SK-N-SH (cell line): ENCODE measurements at regions not wholly inside any gene's neighbourhood (a gene's known extent, or its start where the extent isn't known, plus 50 kb on each side); places are given as distances from the start of the nearest gene placed in this dataset.

ENCODE experiments used
- CTCF ChIA-PET: fragments of 300-600, 350-600 bp; formaldehyde crosslinking; extraction: SDS; loops from one replicate; lab custom pipeline; 2021; lab: Yijun Ruan, JAX
- POLR2A ChIA-PET: fragments of 350-600 bp; sonication (Branson Sonifier 250); formaldehyde crosslinking; extraction: SDS; loops from one replicate; lab custom pipeline; 2020; ENCODE audit warnings: antibody characterized with exemption, inconsistent platforms; lab: Yijun Ruan, JAX
- DNase-seq: peaks from one replicate; pipeline ENCODE4 v3.0.0; 2012
- H2AFZ ChIP-seq: fragments of 200-600 bp; sonication (generic); 2 replicates; pipeline ENCODE4 v1.8.1; 2016; ENCODE audit warnings: antibody characterized with exemption, mild to moderate bottlenecking, low read depth
- H3F3A ChIP-seq: fragments of 200-600 bp; sonication (generic); replicated peaks from 2 replicates; pipeline ENCODE3; 2016; ENCODE audit warnings: antibody characterized with exemption, mild to moderate bottlenecking; ENCODE audit not compliant: insufficient read depth
- H3K27ac ChIP-seq, 2 experiments: fragments of 200-500 bp in 1 of 2; fragments of 200-600 bp in 1 of 2; sonication (Bioruptor generic) in 1 of 2; sonication (generic), shearing (Covaris generic) in 1 of 2; 2 replicates each; pipeline versions ENCODE4 v1.5.1 to v1.6.1; 2014 to 2016; ENCODE audit warnings: low read depth in 2 of 2, inconsistent platforms in 1 of 2, low read length in 1 of 2, mild to moderate bottlenecking in 1 of 2, mixed read lengths in 1 of 2
- H3K27me3 ChIP-seq: fragments of 200-600 bp; sonication (generic), shearing (Covaris generic); 2 replicates; pipeline ENCODE4 v1.6.1; 2016; ENCODE audit warnings: mixed run types; ENCODE audit not compliant: insufficient read depth
- H3K36me3 ChIP-seq, 2 experiments: fragments of 200-500 bp in 1 of 2; fragments of 200-600 bp in 1 of 2; sonication (Bioruptor generic) in 1 of 2; sonication (generic) in 1 of 2; replicated peaks in 1 of 2; 2 replicates each; pipeline versions ENCODE3 to v1.5.1; 2014 to 2016; ENCODE audit warnings: low read length in 1 of 2, mild to moderate bottlenecking in 1 of 2; ENCODE audit not compliant: insufficient read depth in 2 of 2, control insufficient read depth in 1 of 2
- H3K4me1 ChIP-seq, 2 experiments: fragments of 200-500 bp in 1 of 2; fragments of 200-600 bp in 1 of 2; sonication (Bioruptor generic) in 1 of 2; sonication (generic), shearing (Covaris generic) in 1 of 2; 2 replicates each; pipeline versions ENCODE4 v1.5.1 to v1.6.1; 2014 to 2016; ENCODE audit warnings: low read depth in 1 of 2, low read length in 1 of 2, mixed run types in 1 of 2; ENCODE audit not compliant: insufficient read depth in 2 of 2, control insufficient read depth in 1 of 2
- H3K4me2 ChIP-seq: fragments of 200-600 bp; sonication (generic), shearing (Covaris generic); 2 replicates; pipeline ENCODE4 v1.6.1; 2017; ENCODE audit warnings: mixed run types
- H3K4me3 ChIP-seq, 2 experiments: fragments of 200-500 bp in 1 of 2; fragments of 200-600 bp in 1 of 2; sonication (Bioruptor generic) in 1 of 2; sonication (generic), shearing (Covaris generic) in 1 of 2; 2 replicates each; pipeline versions ENCODE4 v1.5.1 to v1.8.1; 2014 to 2016; ENCODE audit warnings: low read depth in 2 of 2, inconsistent platforms in 1 of 2, low read length in 1 of 2, mild to moderate bottlenecking in 1 of 2, mixed read lengths in 1 of 2, moderate library complexity in 1 of 2
- H3K79me2 ChIP-seq: fragments of 200-600 bp; sonication (generic); 2 replicates; pipeline ENCODE4 v1.8.1; 2017; ENCODE audit warnings: mild to moderate bottlenecking; ENCODE audit not compliant: insufficient read depth
- H3K9ac ChIP-seq: fragments of 200-600 bp; sonication (generic); 2 replicates; pipeline ENCODE4 v1.6.1; 2017; ENCODE audit warnings: mixed run types
- H3K9me2 ChIP-seq: fragments of 200-600 bp; sonication (generic); 2 replicates; pipeline ENCODE4 v1.6.1; 2017; ENCODE audit warnings: mixed run types
- H3K9me3 ChIP-seq: fragments of 200-600 bp; sonication (generic); 2 replicates; pipeline ENCODE4 v1.6.1; 2017; ENCODE audit warnings: mixed run types, mild to moderate bottlenecking, moderate library complexity
- H4K20me1 ChIP-seq: fragments of 200-600 bp; sonication (generic); 2 replicates; pipeline ENCODE4 v1.6.1; 2017; ENCODE audit warnings: mild to moderate bottlenecking, mixed run types; ENCODE audit not compliant: insufficient read depth
- EP300 ChIP-seq, 2 experiments: IDR thresholded peaks; 2 replicates each; pipeline versions ENCODE4 v1.4.0 to v1.6.1; 2012; ENCODE audit warnings: borderline replicate concordance in 1 of 2, low read depth in 1 of 2, low read length in 1 of 2
- EZH2phosphoT487 ChIP-seq: fragments of 200-600 bp; sonication (generic); IDR thresholded peaks from 2 replicates; pipeline ENCODE4 v1.6.1; 2017; ENCODE audit warnings: low read depth, mixed run types, mild to moderate bottlenecking, antibody characterized with exemption, moderate library complexity, borderline replicate concordance
- FOSL2 ChIP-seq: IDR thresholded peaks from 2 replicates; pipeline ENCODE4 v1.4.0; 2012; ENCODE audit warnings: low read depth, mild to moderate bottlenecking, moderate library complexity, borderline replicate concordance
- FOXM1 ChIP-seq: IDR thresholded peaks from 2 replicates; pipeline ENCODE4 v1.4.0; 2012; ENCODE audit warnings: low read depth, mild to moderate bottlenecking
- GABPA ChIP-seq: IDR thresholded peaks from 2 replicates; pipeline ENCODE4 v1.4.0; 2012; ENCODE audit warnings: low read depth, mild to moderate bottlenecking
- GATA2 ChIP-seq: sonication (generic); formaldehyde crosslinking; IDR thresholded peaks from 2 replicates; pipeline ENCODE4 v1.5.0; 2020; ENCODE audit warnings: mild to moderate bottlenecking, missing genetic modification reagents
- JUND ChIP-seq: IDR thresholded peaks from 2 replicates; pipeline ENCODE4 v1.4.0; 2012
- NRF1 ChIP-seq: IDR thresholded peaks from 2 replicates; pipeline ENCODE4 v1.6.1; 2012; ENCODE audit warnings: low read depth, mild to moderate bottlenecking, low read length
- RAD21 ChIP-seq: IDR thresholded peaks from 2 replicates; pipeline ENCODE4 v1.6.1; 2012; ENCODE audit warnings: mild to moderate bottlenecking, low read length
- RCOR1 ChIP-seq: fragments of 150-350 bp; IDR thresholded peaks from 2 replicates; pipeline ENCODE4 v1.6.1; 2017; ENCODE audit warnings: antibody characterized with exemption, low read length
- RXRA ChIP-seq: IDR thresholded peaks from 2 replicates; pipeline ENCODE4 v1.4.0; 2012; ENCODE audit warnings: low read depth, mild to moderate bottlenecking, borderline replicate concordance
- TEAD4 ChIP-seq: IDR thresholded peaks from 2 replicates; pipeline ENCODE4 v1.4.0; 2012; ENCODE audit warnings: mild to moderate bottlenecking, borderline replicate concordance; ENCODE audit not compliant: insufficient read depth
- WGBS: methylation state at CpG from one replicate; pipeline ENCODE4 v1.1.6; 2017; ENCODE audit warnings: low lambda C conversion rate; 5-methylcytosine and 5-hydroxymethylcytosine counted together
- TF ChIP-seq, protein P1 (sequence below): IDR thresholded peaks from 2 replicates; pipeline ENCODE4; 2012

- Histone ChIP-seq H3K9me2 (no peaks in the 10 kb centered on the region), H3K9me3 (no peaks in the 10 kb centered on the region), H3K4me1 (peaks cover 0 to 3% of the 10 kb centered on the region in 2 experiments; a peak in 2 of 4 replicates), H3K36me3 (no peaks in the 10 kb centered on the region), H3K27ac (no peak overlapping the region), H3K4me3 (no peak overlapping the region), H4K20me1 (no peaks in the 10 kb centered on the region), H2AFZ (no peak overlapping the region), H3K4me2 (no peak overlapping the region), H3K9ac (no peak overlapping the region), H3F3A (no peaks in the 10 kb centered on the region), H3K27me3 (no peaks in the 10 kb centered on the region)
- POLR2A ChIA-PET: no interaction called here
- DNase-seq: no peak
- 8% methylated on average over 1 of the region's 1 CpG for WGBS
- CTCF ChIA-PET: no interaction called here
- TF ChIP-seq FOXM1 (no peak), RXRA (no peak)
- TF ChIP-seq, all 33 proteins: peak for 0
- no peaks in the 10 kb centered on the region for H3K79me2 ChIP-seq
Observed at GRCh38 chr1:82897549-82897948, 1096.8 kb downstream of the ADGRL2 start.

DNA sequence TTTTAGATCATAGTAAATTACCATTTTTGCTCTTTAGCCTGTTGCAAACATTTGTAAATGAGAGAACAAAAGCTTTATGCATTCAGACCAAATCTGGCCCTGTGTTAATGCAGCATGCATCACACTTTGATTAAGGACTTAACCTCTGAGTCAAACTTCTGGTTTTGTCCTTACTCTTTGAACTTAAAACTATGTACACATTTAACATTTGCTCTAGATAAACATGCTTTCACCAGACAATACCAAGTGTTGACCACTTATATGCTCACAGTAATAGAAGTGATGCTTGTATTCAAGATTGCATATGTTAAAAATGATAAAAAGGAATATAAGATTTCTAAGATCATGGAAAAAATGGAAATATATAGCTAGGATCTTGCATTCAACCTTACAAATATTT lies 1095.3 kb downstream of the ADGRL2 start:
- no peaks in the 10 kb centered on the region for H3F3A ChIP-seq

GRCh38 chr1:82894635-82895034 lies 1093.9 kb downstream of the ADGRL2 start:
- no peaks in the 10 kb centered on the region for H3K27me3 ChIP-seq
- TF ChIP-seq, protein P1, sequence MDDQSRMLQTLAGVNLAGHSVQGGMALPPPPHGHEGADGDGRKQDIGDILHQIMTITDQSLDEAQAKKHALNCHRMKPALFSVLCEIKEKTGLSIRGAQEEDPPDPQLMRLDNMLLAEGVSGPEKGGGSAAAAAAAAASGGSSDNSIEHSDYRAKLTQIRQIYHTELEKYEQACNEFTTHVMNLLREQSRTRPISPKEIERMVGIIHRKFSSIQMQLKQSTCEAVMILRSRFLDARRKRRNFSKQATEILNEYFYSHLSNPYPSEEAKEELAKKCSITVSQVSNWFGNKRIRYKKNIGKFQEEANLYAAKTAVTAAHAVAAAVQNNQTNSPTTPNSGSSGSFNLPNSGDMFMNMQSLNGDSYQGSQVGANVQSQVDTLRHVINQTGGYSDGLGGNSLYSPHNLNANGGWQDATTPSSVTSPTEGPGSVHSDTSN: no peak
- TF ChIP-seq EP300 (IDR thresholded peaks at IDR 0.05; ENCODE audit: borderline replicate concordance in 1 of 2, low read depth in 1 of 2, low read length in 1 of 2) (peak in 1 of 2 experiments; percentile 82; a peak in 2 of 4 replicates), RCOR1 (no peak), FOSL2 (no peak), FOXM1 (no peak), RAD21 (peak; percentile 4; the same call in 1 of the 2 replicates), TEAD4 (no peak), EZH2phosphoT487 (no peak)
- TF ChIP-seq, all 33 proteins: peak for 2
- ChIA-PET POLR2A (no interaction called here), CTCF (no interaction called here)
- Histone ChIP-seq H3K9me2 (no peaks in the 10 kb centered on the region), H2AFZ (no peak overlapping the region), H3K9ac (no peak overlapping the region), H3K9me3 (no peaks in the 10 kb centered on the region), H3K79me2 (no peaks in the 10 kb centered on the region), H3K4me2 (no peak overlapping the region), H3K4me3 (no peak overlapping the region), H3K36me3 (no peaks in the 10 kb centered on the region), H4K20me1 (no peaks in the 10 kb centered on the region), H3K4me1 (peaks cover 0 to 3% of the 10 kb centered on the region in 2 experiments; a peak in 2 of 4 replicates), H3K27ac (peak overlapping the region in 1 of 2 experiments; percentile 39; a peak in 1 of 4 replicates), H3F3A (no peaks in the 10 kb centered on the region)
- DNase-seq: no peak
- 64% methylated on average over 3 of the region's 3 CpGs for WGBS

More for the DNA sequence above, 1095.3 kb downstream of the ADGRL2 start:
- Histone ChIP-seq H4K20me1 (no peaks in the 10 kb centered on the region), H3K4me2 (no peak overlapping the region), H3K79me2 (no peaks in the 10 kb centered on the region), H3K9me2 (no peaks in the 10 kb centered on the region), H3K4me3 (no peak overlapping the region), H3K4me1 (peaks cover 0 to 3% of the 10 kb centered on the region in 2 experiments; a peak in 2 of 4 replicates), H3K36me3 (no peaks in the 10 kb centered on the region), H2AFZ (no peak overlapping the region), H3K27ac (no peak overlapping the region), H3K9me3 (no peaks in the 10 kb centered on the region), H3K27me3 (no peaks in the 10 kb centered on the region), H3K9ac (no peak overlapping the region)
- ChIA-PET CTCF (interaction anchor here (1.0 kb wide), 1 partner anchor 8 kb away, joined by 3 read pairs; no protein-coding TSS in a partner anchor), POLR2A (no interaction called here)
- DNase-seq: no peak
- TF ChIP-seq GABPA: no peak
- no peak for TF ChIP-seq JUND
- TF ChIP-seq GATA2 (CRISPR knock-in tag): no peak
- no peak for TF ChIP-seq RCOR1
- no peak for TF ChIP-seq NRF1
